OCI-LY7 (cell line): ENCODE measurements at regions not wholly inside any gene's neighbourhood (a gene's known extent, or its start where the extent isn't known, plus 50 kb on each side); places are given as distances from the start of the nearest gene placed in this dataset.

Experiments used
- BruUV-seq: library from RNA; stranded (reverse); fragments of 400-500 nt; replicated peaks from 2 replicates; lab custom pipeline; 2021; lab: Mats Ljungman, UMichigan
- CTCF ChIA-PET: fragments of 300-600 bp; sonication (Branson Sonifier 250); formaldehyde crosslinking; loops from one replicate; lab custom pipeline; 2022; ENCODE audit warnings: antibody characterized with exemption; ENCODE audit not compliant: unreplicated experiment; lab: Charles Lee
- POLR2A ChIA-PET: fragments of 300-600 bp; sonication (Branson Sonifier 250); formaldehyde crosslinking; loops from one replicate; lab custom pipeline; 2022; ENCODE audit warnings: antibody characterized with exemption; lab: Charles Lee
- DNase-seq: peaks from one replicate; pipeline ENCODE4 v3.0.0-alpha.2; 2015; ENCODE audit warnings: low spot score
- H2AFZ ChIP-seq: fragments of 200-600 bp; sonication (generic), shearing (Covaris generic); 2 replicates; pipeline ENCODE4 v1.6.1; 2014; ENCODE audit warnings: mild to moderate bottlenecking, antibody characterized with exemption, low read length, moderate library complexity
- H3K27ac ChIP-seq: fragments of 200-600 bp; sonication (generic); 2 replicates; pipeline ENCODE4 v1.5.1; 2014; ENCODE audit warnings: mixed run types, low read depth, mild to moderate bottlenecking, moderate library complexity, low read length, inconsistent platforms; ENCODE audit not compliant: poor library complexity, severe bottlenecking
- H3K36me3 ChIP-seq: fragments of 200-600 bp; sonication (generic); 2 replicates; pipeline ENCODE4 v1.6.1; 2014; ENCODE audit warnings: mild to moderate bottlenecking, antibody characterized with exemption, low read length, moderate library complexity, mixed read lengths; ENCODE audit not compliant: insufficient read depth
- H3K4me1 ChIP-seq: fragments of 200-600 bp; sonication (generic); 2 replicates; pipeline ENCODE4 v1.5.1; 2014; ENCODE audit warnings: mild to moderate bottlenecking, low read length; ENCODE audit not compliant: insufficient read depth, poor library complexity, severe bottlenecking
- H3K4me2 ChIP-seq: fragments of 200-600 bp; sonication (generic); 2 replicates; pipeline ENCODE4 v1.6.1; 2014; ENCODE audit warnings: mild to moderate bottlenecking, low read length
- H3K4me3 ChIP-seq: fragments of 200-600 bp; sonication (generic); 2 replicates; pipeline ENCODE4 v1.5.1; 2014; ENCODE audit warnings: mild to moderate bottlenecking, low read depth, low read length; ENCODE audit not compliant: poor library complexity, severe bottlenecking
- H3K79me2 ChIP-seq: fragments of 200-600 bp; sonication (generic); 2 replicates; pipeline ENCODE4 v1.6.1; 2016; ENCODE audit warnings: low read depth, mild to moderate bottlenecking, low read length, moderate library complexity, mixed read lengths; ENCODE audit not compliant: insufficient read depth
- H3K9me2 ChIP-seq: fragments of 200-600 bp; sonication (generic); 2 replicates; pipeline ENCODE4 v1.6.1; 2016; ENCODE audit warnings: mild to moderate bottlenecking, low read length, mixed read lengths; ENCODE audit not compliant: insufficient read depth
- H3K9me3 ChIP-seq: fragments of 200-600 bp; sonication (generic); 2 replicates; pipeline ENCODE4 v1.6.1; 2014; ENCODE audit warnings: mild to moderate bottlenecking, mixed run types, low read length, mixed read lengths
- H4K20me1 ChIP-seq: fragments of 200-600 bp; sonication (generic); 2 replicates; pipeline ENCODE4 v1.6.1; 2014; ENCODE audit warnings: mild to moderate bottlenecking, antibody characterized with exemption, low read length, moderate library complexity, mixed read lengths; ENCODE audit not compliant: insufficient read depth
- EZH2phosphoT487 ChIP-seq: fragments of 200-600 bp; sonication (generic); IDR thresholded peaks from 2 replicates; pipeline ENCODE4 v1.6.1; 2018; ENCODE audit warnings: low read depth, borderline replicate concordance, mild to moderate bottlenecking, mixed run types, antibody characterized with exemption, low read length, moderate library complexity, mixed read lengths
- intact Hi-C: fragments of 100-400 bp; cut with micrococcal nuclease; formaldehyde crosslinking; loops from one replicate; pipeline ENCODE4 v1.10.0; 2022; ENCODE audit not compliant: unreplicated experiment
- TF ChIP-seq, protein P1 (sequence below): fragments of 200-600 bp; sonication (generic); conservative IDR thresholded peaks from 2 replicates; pipeline ENCODE4 v1.5.1; 2014; ENCODE audit warnings: mild to moderate bottlenecking, antibody characterized with exemption, low read length, moderate library complexity, mixed read lengths

DNA sequence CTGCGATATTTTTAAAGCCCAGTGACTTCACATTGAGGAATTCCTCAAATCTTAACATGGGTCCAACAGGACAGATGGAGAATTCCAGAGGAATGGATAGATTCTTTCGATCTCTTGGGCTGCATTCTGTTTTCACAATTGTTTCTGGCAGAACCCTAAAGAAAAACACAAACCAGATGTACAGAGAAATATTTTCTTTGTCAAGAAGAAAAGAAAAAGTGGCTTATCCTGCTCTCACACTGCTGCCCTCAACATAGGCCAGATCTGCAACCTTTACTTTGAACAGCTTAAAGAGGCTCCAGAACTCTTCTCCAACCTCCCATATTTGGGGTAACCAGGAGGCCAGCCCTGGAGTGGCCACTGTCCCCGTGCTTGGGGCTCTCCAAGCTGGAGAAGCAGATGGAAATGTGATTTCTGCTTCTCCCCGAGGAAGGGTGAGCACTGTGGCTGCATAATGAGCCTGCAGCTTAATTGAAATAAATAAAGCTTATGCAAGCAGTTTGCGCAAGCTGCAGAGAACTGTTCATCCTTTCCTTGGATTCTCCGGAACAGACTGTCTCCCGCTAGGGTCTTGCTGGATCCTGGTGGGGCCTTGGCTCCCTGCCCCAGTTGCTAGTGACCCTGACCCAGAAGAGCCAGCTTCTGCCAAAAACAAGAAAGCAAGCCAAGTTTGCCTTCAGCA is 453.2 kb upstream of the PROK2 start:
- CTCF ChIA-PET = no interaction called here
- no peaks in the 10 kb centered on the region for H3K79me2 ChIP-seq
- intact Hi-C loops = no loop called here

DNA sequence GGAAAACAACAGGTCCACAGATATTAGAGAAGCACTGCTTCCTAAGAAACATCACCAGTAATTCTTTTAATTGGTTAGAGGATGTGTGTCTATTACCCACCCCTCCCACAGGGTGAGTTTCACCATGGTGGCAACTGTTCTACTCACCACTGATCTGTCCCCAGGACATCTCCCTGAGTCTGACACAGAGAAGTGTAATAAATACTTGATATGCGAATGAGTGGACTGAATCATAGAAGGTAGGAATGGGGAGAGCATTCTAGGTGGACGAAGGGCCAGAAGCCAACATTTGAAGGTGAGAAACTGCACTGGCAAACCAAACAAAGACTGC is 452.7 kb upstream of the PROK2 start:
- Histone ChIP-seq H2AFZ (no peak overlapping the region), H3K36me3 (no peaks in the 10 kb centered on the region), H4K20me1 (no peaks in the 10 kb centered on the region), H3K9me3 (no peaks in the 10 kb centered on the region), H3K4me2 (no peak overlapping the region), H3K79me2 (no peaks in the 10 kb centered on the region), H3K27ac (no peak overlapping the region), H3K9me2 (no peaks in the 10 kb centered on the region), H3K4me1 (peaks cover 13% of the 10 kb centered on the region), H3K4me3 (no peak overlapping the region)
- BruUV-seq = no TSS peak
- TF ChIP-seq EZH2phosphoT487 = no peak
- TF ChIP-seq, protein P1, sequence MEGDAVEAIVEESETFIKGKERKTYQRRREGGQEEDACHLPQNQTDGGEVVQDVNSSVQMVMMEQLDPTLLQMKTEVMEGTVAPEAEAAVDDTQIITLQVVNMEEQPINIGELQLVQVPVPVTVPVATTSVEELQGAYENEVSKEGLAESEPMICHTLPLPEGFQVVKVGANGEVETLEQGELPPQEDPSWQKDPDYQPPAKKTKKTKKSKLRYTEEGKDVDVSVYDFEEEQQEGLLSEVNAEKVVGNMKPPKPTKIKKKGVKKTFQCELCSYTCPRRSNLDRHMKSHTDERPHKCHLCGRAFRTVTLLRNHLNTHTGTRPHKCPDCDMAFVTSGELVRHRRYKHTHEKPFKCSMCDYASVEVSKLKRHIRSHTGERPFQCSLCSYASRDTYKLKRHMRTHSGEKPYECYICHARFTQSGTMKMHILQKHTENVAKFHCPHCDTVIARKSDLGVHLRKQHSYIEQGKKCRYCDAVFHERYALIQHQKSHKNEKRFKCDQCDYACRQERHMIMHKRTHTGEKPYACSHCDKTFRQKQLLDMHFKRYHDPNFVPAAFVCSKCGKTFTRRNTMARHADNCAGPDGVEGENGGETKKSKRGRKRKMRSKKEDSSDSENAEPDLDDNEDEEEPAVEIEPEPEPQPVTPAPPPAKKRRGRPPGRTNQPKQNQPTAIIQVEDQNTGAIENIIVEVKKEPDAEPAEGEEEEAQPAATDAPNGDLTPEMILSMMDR = no peak
- intact Hi-C loops = no loop called here
- ChIA-PET CTCF (no interaction called here), POLR2A (interaction anchor here (1.6 kb wide), 1 partner anchor 9 kb away, joined by 3 read pairs; no protein-coding TSS in a partner anchor)
- no peak for DNase-seq

More for the DNA sequence above, 453.2 kb upstream of the PROK2 start:
- Histone ChIP-seq H2AFZ (no peak overlapping the region), H4K20me1 (no peaks in the 10 kb centered on the region), H3K4me3 (no peak overlapping the region), H3K9me2 (no peaks in the 10 kb centered on the region), H3K4me2 (no peak overlapping the region), H3K27ac (no peak overlapping the region), H3K4me1 (peaks cover 13% of the 10 kb centered on the region), H3K9me3 (no peaks in the 10 kb centered on the region), H3K36me3 (no peaks in the 10 kb centered on the region)
- POLR2A ChIA-PET = interaction anchor here (0.8 to 1.6 kb wide), 4 partner anchors 10 to 53 kb away, joined by 3 to 4 read pairs (median 3); no protein-coding TSS in a partner anchor
- no peak for TF ChIP-seq EZH2phosphoT487
- TF ChIP-seq, protein P1 = no peak
- no TSS peak for BruUV-seq
- no peak for DNase-seq

DNA sequence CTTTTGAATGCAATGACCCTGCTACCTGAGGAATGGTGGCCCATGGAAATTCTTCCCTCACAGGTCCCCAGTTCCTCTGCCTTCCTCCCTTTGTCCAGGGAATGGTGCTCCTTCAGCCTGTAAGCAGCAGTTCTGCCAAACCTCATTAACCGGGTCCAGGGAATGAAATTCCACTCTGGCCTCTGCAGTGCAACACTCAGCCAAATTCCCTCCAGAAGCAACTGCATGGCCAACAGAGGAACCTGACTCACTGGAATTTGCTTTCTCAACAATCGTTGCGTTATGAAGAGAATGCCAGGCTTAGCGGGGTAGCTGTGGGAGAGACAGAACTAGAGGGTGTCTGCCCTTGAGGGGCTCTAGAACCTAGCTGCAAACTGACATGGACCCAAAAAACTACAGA is 449.4 kb upstream of the PROK2 start:
- POLR2A ChIA-PET = no interaction called here
- CTCF ChIA-PET = no interaction called here

More for the DNA sequence above, 449.4 kb upstream of the PROK2 start:
- BruUV-seq = no TSS peak
- DNase-seq = no peak
- H3K4me1 ChIP-seq = no peaks in the 10 kb centered on the region
- no peak overlapping the region for H3K4me2 ChIP-seq
- no peak overlapping the region for H2AFZ ChIP-seq
- H3K36me3 ChIP-seq = no peaks in the 10 kb centered on the region
- intact Hi-C loops = no loop called here
- H4K20me1 ChIP-seq = no peaks in the 10 kb centered on the region
- H3K9me3 ChIP-seq = no peaks in the 10 kb centered on the region
- H3K27ac ChIP-seq = no peak overlapping the region
- TF ChIP-seq, protein P1 = no peak
- H3K4me3 ChIP-seq = no peak overlapping the region
- no peaks in the 10 kb centered on the region for H3K9me2 ChIP-seq
- no peaks in the 10 kb centered on the region for H3K79me2 ChIP-seq
